Ectodermal cell (in vitro differentiated cells): ENCODE measurements at regions not wholly inside any gene's neighbourhood (a gene's known extent, or its start where the extent isn't known, plus 50 kb on each side); places are given as distances from the start of the nearest gene placed in this dataset.

Experiments
- H3K27ac ChIP-seq: 2 replicates; pipeline ENCODE4 v1.7.0; 2013; ENCODE audit warnings: mild to moderate bottlenecking, low read depth, low read length; ENCODE audit not compliant: insufficient read depth, poor library complexity, severe bottlenecking
- H3K27me3 ChIP-seq: 2 replicates; pipeline ENCODE4 v1.7.0; 2013; ENCODE audit warnings: mild to moderate bottlenecking, low read length; ENCODE audit not compliant: insufficient read depth, control insufficient read depth, poor library complexity, severe bottlenecking
- H3K36me3 ChIP-seq: one replicate; pipeline ENCODE4 v1.7.0; 2013; ENCODE audit warnings: low read length; ENCODE audit not compliant: control insufficient read depth, insufficient read depth
- H3K4me1 ChIP-seq: one replicate; pipeline ENCODE4 v1.7.0; 2013; ENCODE audit warnings: low read length; ENCODE audit not compliant: control insufficient read depth, insufficient read depth
- H3K4me3 ChIP-seq: 2 replicates; pipeline ENCODE4 v1.7.0; 2013; ENCODE audit warnings: low read depth, low read length, control low read depth; ENCODE audit not compliant: insufficient read depth
- H3K9me3 ChIP-seq: 2 replicates; pipeline ENCODE4 v1.7.0; 2013; ENCODE audit warnings: mild to moderate bottlenecking, low read length, moderate library complexity; ENCODE audit not compliant: control insufficient read depth
- WGBS, 2 experiments: methylation state at CpG; one replicate each; pipeline ENCODE4 v1.1.7; 2013; ENCODE audit warnings: missing lambda C conversion rate in 2 of 2; 5-methylcytosine and 5-hydroxymethylcytosine counted together

DNA sequence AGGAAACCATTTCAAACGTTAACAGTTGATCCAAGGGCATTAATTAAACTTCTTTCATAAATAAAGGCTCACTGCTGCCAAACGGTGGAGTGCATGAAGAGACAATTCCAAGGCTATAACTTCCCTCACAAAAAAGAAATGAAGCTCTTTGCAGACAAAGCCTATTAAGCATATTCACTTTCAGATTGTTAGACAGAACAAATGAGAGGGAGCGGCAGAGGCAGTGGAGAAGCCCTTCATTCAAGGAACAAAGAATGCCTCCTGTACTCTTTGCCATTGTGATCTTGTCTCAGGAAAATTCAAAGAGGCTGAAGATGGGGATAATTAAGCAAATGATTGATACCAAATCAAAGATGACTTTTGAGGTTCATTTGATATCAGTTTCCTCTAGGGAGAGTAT lies 370.5 kb upstream of the FAT1 start:
- Histone ChIP-seq H3K9me3 (peaks cover 2% of the 10 kb centered on the region), H3K4me1 (peaks cover 8% of the 10 kb centered on the region), H3K36me3 (no peaks in the 10 kb centered on the region), H3K4me3 (no peak overlapping the region), H3K27ac (no peak overlapping the region), H3K27me3 (no peaks in the 10 kb centered on the region)
- WGBS, 2 experiments, result 63 to 66% methylated on average over 3 of the region's 3 CpGs

DNA sequence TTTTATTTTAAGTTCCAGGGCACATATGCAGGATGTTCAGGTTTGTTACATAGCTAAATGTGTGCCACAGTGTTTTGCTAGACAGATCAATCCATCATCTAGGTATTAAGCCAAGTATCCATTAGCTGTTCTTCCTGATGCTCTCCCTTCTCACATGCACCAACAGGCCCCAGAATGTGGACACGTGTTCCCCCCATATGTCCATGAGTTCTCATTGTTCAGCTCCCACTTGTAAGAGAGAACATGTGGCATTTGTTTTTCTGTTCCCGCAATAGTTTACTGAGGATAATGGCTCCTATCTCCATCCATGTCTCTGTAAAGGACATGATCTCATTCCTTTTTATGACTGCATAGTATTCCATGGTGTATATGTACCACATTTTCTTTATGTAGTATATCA lies 374.8 kb upstream of the FAT1 start:
- Histone ChIP-seq H3K9me3 (peaks cover 2% of the 10 kb centered on the region), H3K36me3 (no peaks in the 10 kb centered on the region), H3K4me1 (peaks cover 8% of the 10 kb centered on the region), H3K27me3 (no peaks in the 10 kb centered on the region), H3K4me3 (no peak overlapping the region), H3K27ac (no peak overlapping the region)
- WGBS, 2 experiments, result 49 to 50% methylated on average over 2 of the region's 2 CpGs

DNA sequence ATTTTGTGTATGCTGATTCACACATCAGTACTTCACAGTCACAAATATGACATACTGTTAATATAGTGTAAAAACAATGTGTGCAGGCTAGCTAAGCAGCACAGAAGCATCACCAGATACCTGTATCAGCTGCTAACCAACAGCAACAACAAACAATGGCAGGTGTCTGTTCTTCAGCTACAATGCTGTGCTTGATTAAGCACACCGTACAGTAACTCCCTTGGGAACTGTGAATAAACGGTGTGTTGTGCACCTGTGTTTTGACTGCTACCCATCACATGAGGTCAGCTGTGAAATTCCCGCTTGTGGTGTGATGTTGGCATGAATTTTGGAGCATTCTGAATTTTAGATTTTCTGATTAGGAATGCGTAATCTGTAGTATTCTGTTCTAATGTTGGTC lies 379.7 kb upstream of the FAT1 start:
- Histone ChIP-seq H3K27ac (no peak overlapping the region), H3K36me3 (no peaks in the 10 kb centered on the region), H3K27me3 (no peaks in the 10 kb centered on the region), H3K4me1 (no peaks in the 10 kb centered on the region), H3K9me3 (no peaks in the 10 kb centered on the region), H3K4me3 (no peak overlapping the region)
- WGBS, 2 experiments, result 94 to 95% methylated on average over 4 of the region's 4 CpGs

DNA sequence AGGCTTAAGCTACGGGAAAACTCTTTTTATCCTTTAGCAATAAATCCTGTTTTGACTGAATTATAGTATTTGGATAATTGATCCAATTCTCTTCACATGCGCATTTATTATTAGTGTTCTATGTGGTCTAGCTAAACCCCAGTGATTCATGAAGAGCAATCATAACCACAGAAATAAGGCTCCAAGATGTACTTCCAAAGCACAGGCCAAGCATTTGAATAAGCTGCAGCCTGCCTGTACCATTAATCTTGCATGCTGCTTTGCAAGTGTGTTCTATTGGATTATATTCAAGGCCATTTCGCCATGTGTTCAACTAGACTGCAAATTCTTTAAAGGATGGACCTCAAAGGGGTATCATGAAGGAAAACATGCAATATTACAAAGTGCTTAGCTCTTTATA lies 385.2 kb upstream of the FAT1 start:
- Histone ChIP-seq H3K9me3 (no peaks in the 10 kb centered on the region), H3K4me1 (no peaks in the 10 kb centered on the region), H3K4me3 (no peak overlapping the region), H3K27ac (no peak overlapping the region), H3K27me3 (no peaks in the 10 kb centered on the region), H3K36me3 (no peaks in the 10 kb centered on the region)
- WGBS, 2 experiments, result 83 to 93% methylated on average over 3 of the region's 3 CpGs

DNA sequence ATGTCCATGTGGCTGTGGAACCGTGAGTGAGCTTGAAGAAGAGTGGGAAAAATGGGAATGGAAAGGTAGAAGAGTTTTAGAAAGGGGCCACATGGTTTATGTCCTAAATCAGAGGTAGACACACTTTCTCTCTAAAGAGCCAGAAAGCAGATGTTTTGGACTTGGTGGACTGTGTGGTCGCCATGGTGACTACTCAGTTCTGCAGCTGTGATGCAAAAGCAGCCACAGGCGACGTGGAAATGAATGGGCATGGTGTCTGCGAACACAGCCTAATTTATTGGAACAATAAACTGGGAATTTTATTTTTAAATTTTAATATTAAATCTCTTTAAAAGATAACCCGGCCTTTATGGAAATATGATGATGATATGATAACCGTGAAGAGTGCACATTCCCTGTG lies 386.0 kb upstream of the FAT1 start:
- Histone ChIP-seq H3K36me3 (no peaks in the 10 kb centered on the region), H3K4me1 (no peaks in the 10 kb centered on the region), H3K27ac (no peak overlapping the region), H3K9me3 (no peaks in the 10 kb centered on the region), H3K27me3 (no peaks in the 10 kb centered on the region), H3K4me3 (no peak overlapping the region)
- WGBS, 2 experiments, result 97% methylated on average over 6 to 7 of the region's 7 CpGs

DNA sequence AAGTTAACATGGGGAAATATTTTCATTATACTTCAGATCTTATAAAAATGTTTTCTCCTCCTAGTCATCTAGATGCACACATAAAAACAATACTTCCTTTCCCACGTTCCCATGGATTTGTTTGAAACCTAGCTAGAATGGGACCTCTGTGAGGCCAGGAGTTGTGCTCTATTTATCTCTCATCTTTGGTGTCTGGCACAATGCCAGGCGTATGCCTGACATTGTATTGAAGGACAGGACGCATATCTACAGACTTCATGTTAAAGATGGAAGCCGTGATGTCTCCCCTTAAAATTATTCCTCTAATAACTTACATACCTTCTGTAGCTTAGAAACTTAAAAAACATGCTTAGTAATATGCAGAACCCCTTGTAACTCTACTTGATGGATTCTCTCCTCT lies 394.5 kb upstream of the FAT1 start:
- H3K9me3 ChIP-seq, result no peaks in the 10 kb centered on the region
- no peak overlapping the region for H3K27ac ChIP-seq
- no peaks in the 10 kb centered on the region for H3K4me1 ChIP-seq
- H3K27me3 ChIP-seq, result no peaks in the 10 kb centered on the region
- 86 to 94% methylated on average over 4 of the region's 4 CpGs for WGBS, 2 experiments
- no peak overlapping the region for H3K4me3 ChIP-seq
- H3K36me3 ChIP-seq, result no peaks in the 10 kb centered on the region

DNA sequence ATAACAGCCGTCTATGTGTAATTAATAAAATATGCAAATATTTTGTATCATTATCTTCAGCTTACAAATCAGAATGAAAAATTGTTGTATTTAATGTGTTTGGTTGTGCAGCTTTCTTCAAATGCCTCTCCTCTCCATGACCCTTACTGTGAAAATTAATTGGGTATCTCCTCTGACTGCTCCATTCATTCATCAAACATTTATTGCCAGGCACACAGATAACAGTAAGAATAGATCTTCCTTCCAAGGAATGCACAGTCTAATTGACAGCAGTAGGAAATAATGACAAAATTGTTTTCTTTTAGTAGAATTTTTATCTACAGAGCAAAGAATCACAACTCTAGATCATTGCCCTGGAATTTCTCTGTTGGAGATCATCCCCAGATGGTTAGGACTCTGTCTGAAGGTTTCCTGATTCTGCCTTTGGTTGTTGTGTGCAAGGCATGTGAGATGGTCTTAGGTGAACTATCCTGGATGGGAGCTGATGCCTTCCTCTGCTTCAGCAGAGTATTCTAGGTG lies 395.0 kb upstream of the FAT1 start:
- Histone ChIP-seq H3K9me3 (no peaks in the 10 kb centered on the region), H3K4me3 (no peak overlapping the region), H3K27me3 (no peaks in the 10 kb centered on the region), H3K4me1 (no peaks in the 10 kb centered on the region), H3K36me3 (no peaks in the 10 kb centered on the region), H3K27ac (no peak overlapping the region)
- no CpG with 5 or more reads among the region's 1 CpG for WGBS, 2 experiments

DNA sequence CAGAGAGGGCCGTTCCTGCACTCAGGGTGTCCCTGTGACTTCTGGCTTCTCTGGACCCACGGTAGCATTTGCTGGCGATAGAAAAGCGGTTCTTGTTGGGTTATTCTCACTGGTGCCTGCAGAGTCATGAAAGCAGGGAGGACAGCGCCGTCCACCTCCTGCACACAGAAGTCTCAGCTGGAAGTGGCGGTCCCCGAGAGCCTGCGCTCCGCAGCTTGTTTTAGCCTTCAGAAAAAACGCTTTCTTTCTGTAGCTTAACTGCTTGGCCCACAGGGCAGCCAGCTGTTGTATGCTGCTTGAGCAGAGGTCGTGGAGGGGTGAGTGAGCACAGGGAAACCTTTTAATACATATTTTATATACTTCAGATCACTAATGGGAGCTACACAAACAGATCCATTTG lies 400.7 kb upstream of the FAT1 start:
- H3K36me3 ChIP-seq, result no peaks in the 10 kb centered on the region
- H3K4me1 ChIP-seq, result no peaks in the 10 kb centered on the region
- H3K9me3 ChIP-seq, result no peaks in the 10 kb centered on the region
- WGBS, 2 experiments, result 87 to 93% methylated on average over 12 of the region's 12 CpGs
- no peak overlapping the region for H3K4me3 ChIP-seq
- H3K27me3 ChIP-seq, result no peaks in the 10 kb centered on the region
- H3K27ac ChIP-seq, result no peak overlapping the region

DNA sequence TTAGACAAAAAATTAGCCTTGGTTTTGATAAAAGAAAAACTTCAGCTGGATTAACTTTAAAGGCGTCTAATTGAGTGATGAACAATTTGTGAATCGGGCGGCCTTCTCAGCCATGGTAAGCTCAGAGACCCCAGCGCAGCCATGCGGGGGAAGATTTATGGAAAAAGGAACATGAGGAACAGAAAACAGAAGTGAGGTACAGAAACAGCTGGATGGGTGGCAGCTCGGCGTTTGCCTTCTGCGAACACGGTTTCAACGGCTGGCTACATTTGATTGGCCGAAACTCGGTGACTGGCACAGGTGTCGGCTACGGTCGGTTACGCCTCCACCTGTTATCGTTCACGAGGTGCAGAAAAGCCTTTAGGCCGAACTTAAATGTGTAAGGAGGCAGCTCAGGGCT lies 401.4 kb upstream of the FAT1 start:
- Histone ChIP-seq H3K4me3 (no peak overlapping the region), H3K27me3 (no peaks in the 10 kb centered on the region), H3K9me3 (no peaks in the 10 kb centered on the region), H3K36me3 (no peaks in the 10 kb centered on the region), H3K4me1 (no peaks in the 10 kb centered on the region), H3K27ac (no peak overlapping the region)
- 96 to 97% methylated on average over 19 of the region's 19 CpGs for WGBS, 2 experiments

DNA sequence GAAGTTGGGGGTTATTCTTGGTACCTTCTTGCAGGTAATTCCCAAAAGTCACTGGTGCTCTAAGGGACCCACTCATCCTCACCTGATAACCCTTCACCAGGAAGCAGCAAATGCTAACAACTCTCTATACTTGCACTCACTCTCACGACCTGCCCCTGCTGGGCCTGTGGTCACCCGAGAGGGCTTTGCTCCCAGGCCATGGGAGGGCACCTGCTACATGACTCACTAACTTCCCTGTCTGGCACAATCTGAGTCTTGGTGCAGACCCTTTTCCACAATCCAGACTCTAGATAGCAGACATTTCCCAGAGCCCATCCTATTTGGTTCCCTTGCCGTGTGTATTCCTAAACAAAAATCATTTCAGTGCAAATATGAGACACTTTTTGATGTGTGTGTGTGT lies 403.8 kb upstream of the FAT1 start:
- Histone ChIP-seq H3K4me3 (no peak overlapping the region), H3K36me3 (no peaks in the 10 kb centered on the region), H3K4me1 (no peaks in the 10 kb centered on the region), H3K27me3 (no peaks in the 10 kb centered on the region), H3K27ac (no peak overlapping the region), H3K9me3 (no peaks in the 10 kb centered on the region)
- 91 to 92% methylated on average over 3 of the region's 3 CpGs for WGBS, 2 experiments

DNA sequence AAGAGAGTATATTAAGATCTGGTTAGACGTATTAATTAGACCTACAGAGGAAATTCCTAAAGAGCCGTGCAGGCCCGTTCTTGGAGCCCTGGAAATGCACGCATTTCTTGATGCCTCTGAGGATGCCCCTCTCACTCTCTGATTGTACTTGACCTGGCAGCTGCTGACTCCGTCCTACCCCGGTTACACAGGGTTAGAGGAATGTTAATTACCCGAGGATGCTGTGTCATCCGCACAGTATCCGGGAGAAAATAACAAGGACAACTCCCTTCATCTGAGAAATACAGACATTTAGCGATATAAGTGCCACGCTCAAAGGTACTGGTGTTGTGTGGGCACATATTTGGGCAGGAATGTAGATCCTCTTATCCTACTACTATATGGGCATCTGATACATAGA lies 404.6 kb upstream of the FAT1 start:
- Histone ChIP-seq H3K4me1 (no peaks in the 10 kb centered on the region), H3K36me3 (no peaks in the 10 kb centered on the region), H3K27me3 (no peaks in the 10 kb centered on the region), H3K27ac (no peak overlapping the region), H3K4me3 (no peak overlapping the region), H3K9me3 (no peaks in the 10 kb centered on the region)
- WGBS, 2 experiments, result 92 to 96% methylated on average over 9 to 11 of the region's 11 CpGs
